HG02943 (cell line): ENCODE measurements at regions not wholly inside any gene's neighbourhood (a gene's known extent, or its start where the extent isn't known, plus 50 kb on each side); places are given as distances from the start of the nearest gene placed in this dataset.
"Not testable (repeated sequence)": the region's sequence is repeated elsewhere in the genome, so short reads cannot be mapped to it uniquely, and the experiment has no call there.

ENCODE experiments used
- ATAC-seq: cut with Tn5 transposase; IDR thresholded peaks from one replicate; pipeline ENCODE4 v1.9.1; 2021; ENCODE audit warnings: mild to moderate bottlenecking, low read depth, moderate library complexity; ENCODE audit not compliant: unreplicated experiment

DNA sequence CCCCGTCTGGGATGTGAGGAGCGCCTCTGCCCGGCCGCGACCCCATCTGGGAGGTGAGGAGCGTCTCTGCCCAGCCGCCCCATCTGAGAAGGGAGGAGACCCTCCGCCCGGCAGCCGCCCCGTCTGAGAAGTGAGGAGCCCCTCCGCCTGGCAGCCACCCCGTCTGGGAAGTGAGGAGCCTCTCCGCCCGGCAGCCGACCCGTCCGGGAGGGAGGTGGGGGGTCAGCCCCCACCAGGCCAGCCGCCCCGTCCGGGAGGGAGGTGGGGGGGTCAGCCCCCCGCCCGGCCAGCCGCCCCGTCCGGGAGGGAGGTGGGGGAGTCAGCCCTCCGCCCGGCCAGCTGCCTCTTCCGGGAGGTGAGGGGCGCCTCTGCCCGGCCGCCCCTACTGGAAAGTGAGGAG, 454.4 kb upstream of the CAMK1G start:
- ATAC-seq: not testable (repeated sequence)

DNA sequence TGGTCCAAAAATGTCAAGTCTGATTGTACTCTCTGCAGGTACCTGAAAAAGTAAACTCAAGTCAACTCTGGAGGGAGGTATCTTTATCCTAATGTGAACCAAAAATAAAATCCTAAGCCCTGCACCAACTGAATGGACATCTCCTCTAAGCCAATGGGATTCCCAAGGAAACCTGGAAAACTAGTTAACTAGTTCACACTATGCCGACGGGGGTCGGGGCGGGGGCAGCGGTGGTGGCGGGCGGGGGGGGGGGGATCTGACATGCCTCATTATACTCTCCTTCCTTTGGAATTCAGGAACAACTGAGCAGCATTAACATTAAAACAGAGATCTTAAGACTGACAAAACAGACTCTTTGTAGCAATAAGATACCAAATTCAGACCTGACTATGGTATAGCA, 452.6 kb upstream of the CAMK1G start:
- ATAC-seq: no peak

DNA sequence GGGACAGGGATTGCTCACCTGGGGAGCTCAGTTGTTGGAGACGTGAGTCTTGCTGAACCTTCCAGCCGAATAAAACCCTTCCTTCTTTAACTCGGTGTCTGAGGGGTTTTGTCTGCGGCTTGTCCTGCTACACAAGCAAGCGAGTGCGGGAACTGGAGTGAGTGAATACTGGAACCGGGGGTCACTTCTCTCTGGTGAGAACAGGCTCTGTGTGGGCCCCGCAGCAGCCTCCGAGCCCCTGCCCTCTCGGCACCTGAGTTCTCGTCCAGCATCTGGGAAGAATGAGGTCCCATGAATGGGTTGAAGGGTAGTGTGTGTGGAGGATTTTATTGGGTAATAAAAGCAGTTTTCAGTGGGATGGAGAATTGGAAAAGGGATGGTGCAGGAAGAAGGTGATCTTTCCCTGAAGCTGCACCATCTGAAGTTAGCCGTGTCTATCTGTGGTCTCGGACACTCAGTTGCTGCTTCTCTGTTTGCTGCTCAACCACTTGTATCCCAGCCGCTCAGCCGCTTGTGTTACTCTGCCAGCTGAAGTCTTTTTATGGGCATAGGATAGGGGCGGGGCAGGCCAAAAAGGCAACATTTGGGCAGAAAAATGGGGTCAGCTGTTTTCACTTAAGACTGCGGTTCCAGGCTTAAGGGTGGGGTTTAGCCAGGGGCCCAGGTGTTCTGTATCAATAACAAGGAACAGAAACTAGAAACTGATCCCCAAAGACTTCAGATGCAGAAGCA, 450.6 kb upstream of the CAMK1G start:
- ATAC-seq: no peak

DNA sequence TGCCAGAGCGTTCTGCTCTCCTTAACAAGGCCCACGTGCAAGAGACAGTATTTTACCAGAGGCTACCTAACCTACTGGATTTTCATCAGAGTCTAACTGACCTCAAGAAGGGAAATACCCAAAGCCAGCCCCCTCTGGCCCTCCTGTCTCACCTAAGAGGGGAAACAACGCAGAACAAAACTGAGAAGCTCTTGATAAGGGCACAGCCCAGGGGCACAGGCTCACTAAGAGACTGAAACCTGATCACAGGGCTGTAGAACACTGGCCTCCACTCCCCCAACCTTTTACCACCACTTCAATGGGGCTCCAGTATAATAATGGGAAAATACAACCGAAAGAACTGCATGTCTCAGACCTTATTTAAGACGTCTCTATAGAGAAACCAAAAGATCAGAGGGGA, 449.5 kb upstream of the CAMK1G start:
- ATAC-seq: no peak

DNA sequence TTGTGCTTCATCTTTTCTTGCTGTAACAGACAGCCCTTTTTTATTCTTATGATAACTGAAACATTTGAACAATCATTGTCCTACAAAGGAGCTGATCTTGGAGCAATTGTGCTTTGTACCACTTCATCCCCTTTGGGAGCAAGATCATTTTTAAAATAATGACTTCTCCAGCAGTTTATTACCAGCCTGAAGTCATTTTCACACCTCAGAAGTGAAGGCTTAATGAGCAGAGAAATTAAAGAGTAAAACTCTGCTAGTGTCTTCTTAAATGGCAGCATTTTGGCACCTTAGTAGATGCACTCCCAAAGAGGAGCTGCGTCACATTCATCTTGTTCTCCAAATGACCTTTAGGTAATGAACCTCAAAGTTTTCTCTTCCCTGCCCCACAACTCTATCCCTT, 439.6 kb upstream of the CAMK1G start:
- no peak for ATAC-seq

DNA sequence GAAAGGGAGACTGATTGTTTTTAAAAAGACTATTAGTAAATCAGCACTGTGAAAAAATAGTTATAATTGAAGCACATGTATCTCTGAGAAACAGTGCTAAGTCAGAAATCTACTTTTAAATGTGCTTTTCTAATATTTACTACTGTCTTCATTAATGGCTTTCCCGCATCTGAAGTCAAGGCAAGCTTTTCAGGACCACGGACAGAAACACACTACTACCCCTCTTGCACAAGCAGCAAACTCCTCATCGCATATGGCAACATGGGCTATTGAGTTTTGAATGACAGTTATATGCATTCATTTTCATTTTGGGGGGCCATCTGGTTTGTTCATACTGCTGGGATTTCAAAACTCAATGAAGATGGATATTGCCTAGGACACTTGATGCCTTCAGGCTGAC, 433.4 kb upstream of the CAMK1G start:
- no peak for ATAC-seq

DNA sequence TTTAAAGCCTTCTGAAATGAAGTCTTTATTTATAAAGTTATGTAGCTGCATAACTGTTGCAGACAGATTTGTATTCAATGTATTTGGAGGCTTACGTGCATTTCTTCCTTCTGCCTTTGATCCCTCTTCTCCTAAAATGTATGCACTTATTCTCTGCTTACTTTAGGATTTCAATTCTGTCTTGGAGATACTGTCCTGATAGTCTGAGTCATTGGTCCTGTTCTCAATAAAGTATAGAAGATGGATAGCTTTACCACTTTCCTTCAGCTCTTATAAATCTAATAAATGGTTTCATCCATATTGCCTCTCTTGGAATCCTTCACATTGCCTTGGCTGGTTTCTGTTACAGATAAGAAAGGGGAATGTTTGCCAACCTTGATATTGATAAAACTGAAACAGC, 430.1 kb upstream of the CAMK1G start:
- ATAC-seq: no peak

DNA sequence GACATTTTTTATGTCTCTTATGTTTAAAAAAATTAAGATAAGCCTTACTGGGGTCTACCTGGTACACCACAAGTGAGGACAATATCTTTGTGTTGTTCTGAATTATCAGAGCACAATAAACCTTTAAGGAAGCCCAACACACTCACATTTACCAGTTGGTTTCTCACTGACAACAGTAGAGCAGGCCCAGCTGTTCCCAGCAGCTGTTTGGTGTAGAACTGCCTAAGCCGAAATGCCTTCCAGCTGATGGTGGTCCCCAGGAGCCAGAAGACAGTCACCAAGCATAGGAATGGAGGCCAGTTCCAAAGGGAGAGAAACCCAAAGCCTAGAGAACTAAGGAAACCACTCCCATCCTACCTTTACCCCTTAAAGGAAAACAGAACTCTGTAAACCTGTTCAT, 428.6 kb upstream of the CAMK1G start:
- no peak for ATAC-seq

DNA sequence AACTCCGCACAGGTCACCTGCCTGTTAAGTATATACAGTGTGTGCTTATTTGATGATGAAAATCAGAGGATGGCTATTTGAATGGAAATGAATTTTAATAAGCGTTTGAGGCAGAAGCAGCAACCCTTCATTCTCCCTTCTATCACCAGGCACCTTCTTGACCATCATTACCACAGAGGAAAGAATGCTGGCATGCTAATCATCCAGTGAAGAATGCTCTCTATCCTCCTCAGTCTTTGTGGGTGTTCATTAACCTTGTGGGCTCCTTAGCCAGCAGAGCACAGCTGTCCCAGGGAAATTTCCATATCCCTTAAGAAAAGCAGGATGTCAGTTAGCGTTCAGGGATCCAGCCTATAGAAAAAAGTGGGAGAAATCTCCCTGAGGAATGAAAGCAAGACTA, 428.0 kb upstream of the CAMK1G start:
- no peak for ATAC-seq

DNA sequence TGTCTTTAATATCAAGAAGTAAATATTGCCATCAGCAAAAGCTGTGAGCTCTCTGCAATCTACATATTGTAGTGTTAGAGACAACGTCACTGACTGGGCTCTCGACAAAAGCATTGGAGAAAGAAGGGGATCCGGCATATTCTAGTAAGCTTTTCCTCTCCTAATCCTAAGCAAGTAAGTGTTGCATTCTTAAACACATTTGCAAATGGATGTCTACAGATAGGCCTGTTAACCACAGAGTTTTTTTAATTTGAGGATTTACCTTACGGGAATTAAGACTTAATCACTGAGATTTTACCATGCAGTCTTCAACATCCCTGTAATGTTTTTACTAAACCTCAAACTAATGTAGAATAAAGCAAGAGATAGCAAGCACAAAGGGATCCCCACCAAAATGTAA, 426.5 kb upstream of the CAMK1G start:
- no peak for ATAC-seq

DNA sequence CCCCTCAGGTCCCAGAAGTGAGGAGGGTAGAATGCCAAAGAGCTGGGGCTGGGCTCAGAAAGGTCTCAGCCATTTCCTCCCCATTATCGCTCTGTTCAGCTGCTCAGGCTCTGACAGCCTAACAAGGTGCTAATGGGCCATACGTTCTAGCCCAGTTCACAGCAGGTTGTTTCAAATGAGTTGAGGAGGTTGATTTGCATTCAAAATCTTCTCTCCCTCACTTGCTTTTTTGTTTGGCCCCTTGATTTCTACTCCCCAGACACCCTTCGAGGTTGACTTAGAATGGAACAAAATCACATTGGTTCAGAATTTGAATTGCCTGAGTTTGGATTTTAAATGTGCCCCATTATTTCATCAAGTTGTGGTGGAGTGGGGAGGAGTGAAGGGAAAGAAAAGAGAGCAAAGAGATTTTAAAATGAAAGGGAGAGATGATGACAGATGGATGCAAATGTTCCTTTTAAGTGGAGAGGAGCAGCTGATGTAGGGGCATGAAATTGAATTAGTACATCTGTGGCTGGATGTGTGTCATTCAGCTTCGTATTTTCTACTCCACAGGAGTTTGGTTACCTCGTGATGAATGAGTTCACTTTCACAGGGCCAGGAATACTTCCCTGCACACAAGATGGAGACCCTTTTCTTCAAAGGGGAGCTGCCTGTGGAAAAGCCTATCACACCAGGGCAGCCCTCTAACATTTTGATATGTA, 425.8 kb upstream of the CAMK1G start:
- ATAC-seq: no peak

DNA sequence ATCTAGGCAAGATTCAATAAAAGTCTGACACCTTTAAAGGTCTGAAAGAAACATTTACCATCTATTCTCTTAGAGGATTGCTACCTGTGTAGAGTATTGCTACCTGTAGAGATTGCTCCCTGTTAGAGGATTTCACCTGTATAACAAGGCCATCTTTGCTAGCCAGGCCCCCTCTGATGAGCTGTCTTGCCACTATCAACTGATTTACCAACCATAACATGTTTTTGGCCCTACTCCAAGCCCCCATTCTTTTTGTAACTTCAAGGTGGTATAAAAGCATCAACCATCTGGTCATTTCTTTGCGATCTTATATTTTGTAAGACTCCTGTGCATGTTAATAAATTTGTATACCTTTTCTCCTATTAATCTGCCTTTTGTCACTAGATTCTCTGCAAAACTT, 424.7 kb upstream of the CAMK1G start:
- no peak for ATAC-seq

DNA sequence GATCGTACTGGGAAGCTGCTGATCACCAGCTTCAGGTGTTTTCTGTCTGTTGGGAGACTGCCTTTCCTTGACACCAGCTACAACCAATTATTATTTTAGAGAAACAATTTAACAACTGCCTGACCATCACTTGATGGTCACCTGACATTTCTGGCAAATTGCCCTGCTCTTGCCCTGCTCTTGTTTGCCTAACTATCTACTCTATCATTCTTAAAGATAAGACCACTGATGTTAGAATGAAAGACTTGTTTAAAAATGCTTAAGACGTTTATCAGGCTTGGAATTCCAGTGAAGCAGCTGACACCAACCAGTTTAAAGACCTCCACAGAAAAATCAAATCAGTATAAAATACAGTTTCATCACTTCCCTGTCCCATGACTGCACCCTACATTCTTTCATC, 423.3 kb upstream of the CAMK1G start:
- ATAC-seq: no peak

DNA sequence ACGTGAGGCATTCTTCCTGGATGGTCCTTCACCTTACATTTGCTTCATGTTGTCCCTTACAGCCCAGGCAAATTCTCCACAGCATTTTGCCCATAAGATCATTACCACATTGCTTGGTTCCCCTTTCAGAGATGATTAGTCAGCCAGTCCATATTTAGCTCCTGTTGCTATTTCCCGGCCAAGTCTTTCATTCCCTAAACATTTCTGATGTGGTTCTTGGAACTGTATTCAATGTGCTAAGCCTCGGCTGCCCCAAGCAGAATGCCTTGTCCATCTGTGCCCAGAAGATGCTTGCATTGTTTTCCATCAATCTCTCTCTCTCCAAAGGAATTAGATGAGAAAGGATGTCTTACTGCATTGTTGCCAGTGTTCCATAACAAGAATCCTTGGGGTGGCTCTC, 420.9 kb upstream of the CAMK1G start:
- no peak for ATAC-seq

DNA sequence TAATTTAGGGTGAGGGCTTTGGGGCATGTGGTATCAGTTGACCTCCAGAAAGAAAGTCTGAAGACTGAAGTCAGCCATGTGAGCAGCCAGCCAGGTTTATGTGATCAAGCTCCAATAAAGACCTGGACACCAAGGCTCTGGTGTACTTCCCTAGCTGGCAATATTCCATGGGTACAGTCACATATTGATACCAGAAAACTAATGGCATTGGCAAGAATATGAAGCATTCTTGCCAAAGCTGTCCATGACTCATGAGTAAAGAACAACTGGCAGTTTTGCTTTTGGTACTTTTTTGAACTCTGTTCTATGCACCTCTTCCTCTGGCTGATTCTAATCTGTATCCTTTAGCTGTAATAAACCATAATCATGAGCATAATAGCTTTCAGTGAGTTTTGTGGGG, 415.3 kb upstream of the CAMK1G start:
- ATAC-seq: no peak

DNA sequence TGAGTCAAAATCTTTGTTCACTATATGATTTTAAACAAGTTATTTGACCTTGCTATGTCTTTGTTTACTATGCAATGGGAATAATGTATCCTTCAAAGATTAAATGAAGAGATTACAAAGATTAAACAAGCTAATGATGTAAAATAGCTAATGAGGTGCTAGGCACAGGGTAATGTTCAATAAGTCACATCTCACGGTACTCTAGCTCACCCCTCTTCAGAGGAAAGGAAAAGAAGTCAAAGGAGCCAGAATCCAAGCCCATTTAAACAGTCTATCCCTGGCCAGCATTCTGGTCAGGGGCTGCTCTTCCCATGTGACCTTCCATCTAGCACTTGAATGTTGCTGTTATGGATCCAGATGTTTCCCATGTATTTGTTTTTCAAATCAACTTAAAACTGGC, 412.4 kb upstream of the CAMK1G start:
- ATAC-seq: no peak

DNA sequence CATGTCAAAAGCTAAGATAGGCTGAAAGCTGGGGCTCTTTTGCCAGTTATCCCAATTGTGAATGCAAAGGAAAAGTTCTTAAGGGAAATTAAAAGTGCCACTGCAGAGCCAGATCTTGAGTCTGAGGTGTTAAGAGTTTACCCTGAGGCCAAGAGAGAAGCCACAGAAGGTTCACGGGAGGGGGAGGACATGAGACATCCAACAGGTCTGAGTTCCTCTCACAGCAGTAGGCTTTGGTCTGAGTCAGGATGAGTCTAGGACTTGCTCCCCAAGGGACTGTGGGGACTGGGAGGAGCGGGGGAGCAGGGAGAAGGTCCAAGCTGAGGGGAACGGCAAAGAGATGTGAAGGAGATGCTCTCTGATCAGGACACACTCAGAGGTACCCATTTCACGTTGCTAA, 411.2 kb upstream of the CAMK1G start:
- ATAC-seq: no peak

DNA sequence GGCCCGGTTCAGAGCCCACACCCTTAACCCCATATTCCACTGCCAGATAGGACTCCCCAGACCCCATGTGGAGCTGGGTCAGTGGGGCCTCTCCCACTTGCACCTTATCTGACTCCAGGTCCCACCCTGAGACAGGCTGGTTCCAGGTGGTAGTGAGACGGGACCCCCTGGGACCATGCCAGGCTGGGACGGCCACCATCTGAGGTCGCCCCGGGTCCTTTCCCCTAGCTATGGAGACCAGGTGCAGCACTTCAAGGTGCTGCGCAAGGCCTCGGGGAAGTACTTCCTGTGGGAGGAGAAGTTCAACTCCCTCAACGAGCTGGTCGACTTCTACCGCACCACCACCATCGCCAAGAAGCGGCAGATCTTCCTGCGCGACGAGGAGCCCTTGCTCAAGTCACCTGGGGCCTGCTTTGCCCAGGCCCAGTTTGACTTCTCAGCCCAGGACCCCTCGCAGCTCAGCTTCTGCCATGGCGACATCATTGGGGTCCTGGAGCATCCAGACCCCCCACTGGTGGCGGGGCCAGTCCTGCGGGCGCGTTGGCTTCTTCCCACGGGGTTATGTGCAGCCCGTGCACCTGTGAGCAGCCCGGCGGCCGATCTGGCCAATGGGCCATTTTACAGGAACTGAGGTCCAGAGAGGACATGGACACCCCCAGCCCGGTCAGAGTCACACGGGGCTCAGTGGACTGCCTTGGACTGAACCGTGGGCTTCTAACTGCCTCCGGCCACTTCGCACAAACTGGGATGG, 410.5 kb upstream of the CAMK1G start:
- ATAC-seq: not testable (repeated sequence)

DNA sequence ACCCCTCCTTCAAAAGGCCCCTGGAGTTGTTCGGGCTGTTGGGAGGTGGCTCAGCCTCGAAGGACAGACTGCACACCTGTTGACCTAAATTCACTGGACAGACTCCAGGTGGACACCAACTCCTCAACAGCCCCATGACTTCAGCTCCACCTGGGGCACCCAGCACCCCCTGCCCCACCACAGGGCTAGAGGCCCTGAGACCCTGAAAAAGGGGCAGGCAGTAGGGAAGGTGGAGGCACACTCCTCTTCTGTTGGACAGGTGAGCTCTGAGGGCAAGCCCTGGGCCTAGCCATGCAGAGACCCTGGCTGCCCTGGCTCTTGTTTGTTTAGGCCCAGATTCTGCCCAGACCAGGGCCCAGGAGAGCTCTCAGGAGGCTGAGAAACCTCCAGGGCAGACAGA, 409.7 kb upstream of the CAMK1G start:
- not testable (repeated sequence) for ATAC-seq

DNA sequence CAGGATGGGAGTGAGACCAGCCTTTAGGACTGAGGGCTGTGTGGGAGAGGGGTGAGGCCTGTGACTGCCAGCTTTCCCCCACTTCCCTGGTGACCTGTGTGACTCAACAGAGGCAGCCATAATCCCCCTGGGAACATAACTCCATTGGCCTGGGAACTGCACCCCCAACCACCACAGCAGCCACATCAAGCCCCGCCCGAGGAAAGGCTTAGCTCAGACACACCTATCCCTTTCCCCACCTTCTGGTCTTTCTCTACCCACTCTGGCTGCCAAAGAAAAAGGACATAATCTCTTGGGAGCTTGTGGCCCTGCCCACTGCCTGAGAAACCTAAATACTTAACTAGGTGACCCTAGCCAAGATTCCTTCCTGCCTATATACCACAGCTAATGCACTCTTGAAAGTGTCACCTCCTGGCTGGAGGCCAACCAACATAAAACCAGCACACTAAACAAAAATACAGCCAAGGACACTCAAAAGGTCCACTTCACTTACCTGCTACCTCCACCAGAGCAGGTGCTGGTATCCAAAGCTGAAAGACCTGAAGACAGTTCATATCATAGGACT, 406.6 kb upstream of the CAMK1G start:
- ATAC-seq: no peak

DNA sequence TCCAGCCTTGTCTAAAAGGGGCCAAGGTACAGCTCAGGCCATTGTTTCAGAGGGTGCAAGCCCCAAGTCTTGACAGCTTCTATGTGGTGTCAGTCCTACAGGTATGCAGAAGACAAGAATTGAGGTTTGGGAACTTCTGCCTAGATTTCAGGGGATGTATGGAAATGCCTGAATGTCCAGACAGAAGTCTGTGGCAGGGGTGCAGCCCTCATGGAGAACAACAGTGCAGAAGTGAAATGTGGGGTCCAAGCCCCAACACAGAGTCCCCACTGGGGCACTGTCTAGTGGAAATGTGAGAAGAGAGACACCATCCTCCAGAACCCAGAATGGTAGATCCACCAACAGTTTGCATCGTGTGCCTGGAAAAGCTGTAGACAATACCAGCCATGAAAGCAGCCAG, 400.3 kb upstream of the CAMK1G start:
- no peak for ATAC-seq
